ENCODE measurements at regions not wholly inside any gene's neighbourhood (a gene's known extent, or its start where the extent isn't known, plus 50 kb on each side); places are given as distances from the start of the nearest gene placed in this dataset.
"Not testable (repeated sequence)": the region's sequence is repeated elsewhere in the genome, so short reads cannot be mapped to it uniquely, and the experiment has no call there.

DNA sequence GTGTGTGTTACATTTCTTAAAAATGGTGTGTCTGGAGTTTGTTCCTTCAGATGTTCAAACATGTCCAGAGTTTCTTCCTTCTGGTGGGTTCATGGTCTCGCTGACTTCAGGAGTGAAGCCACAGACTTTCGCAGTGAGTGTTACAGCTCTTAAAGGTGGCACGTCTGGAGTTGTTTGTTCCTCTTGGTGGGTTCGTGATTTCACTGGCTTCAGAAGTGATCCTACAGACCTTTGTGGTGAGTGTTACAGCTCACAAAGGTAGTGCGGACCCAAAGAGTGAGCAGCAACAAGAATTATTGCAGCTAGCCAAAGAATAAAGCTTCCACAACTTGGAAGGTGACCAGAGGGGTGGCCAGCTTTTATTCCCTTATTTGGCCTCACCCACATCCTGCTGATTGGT lies 183.7 kb downstream of the COPRS start:
- DNase-seq, result not testable (repeated sequence)

DNA sequence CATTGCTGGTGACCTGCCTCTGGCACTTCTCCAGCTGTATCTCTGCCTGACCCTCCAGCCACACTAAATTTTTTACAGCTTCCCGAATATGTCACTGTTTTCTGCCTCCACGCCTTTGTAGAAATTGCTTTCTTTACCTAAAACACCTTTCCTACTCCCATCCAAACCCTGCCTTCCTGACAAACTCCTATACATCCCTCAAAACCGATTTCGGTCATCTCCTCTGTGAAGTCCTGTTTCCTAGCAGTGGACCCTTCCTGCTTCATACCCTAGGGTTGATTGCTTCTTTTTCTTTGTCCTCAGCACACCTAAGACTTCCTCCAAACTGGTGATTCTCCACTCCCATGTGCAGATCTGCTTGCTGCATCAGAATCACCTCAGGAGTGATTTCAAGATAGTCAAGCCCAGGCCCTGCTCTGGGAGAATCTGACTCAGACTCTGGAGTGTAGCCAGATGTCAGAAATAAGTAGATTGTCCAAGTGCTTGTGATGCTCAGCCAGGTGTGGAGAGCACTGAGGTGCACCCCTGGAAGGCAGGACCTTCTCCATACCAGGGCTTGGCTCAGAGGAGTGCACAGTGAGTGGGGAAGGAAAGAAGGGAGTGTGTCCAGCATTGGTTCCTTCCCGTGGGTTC lies 184.2 kb downstream of the COPRS start:
- DNase-seq, result no peak

DNA sequence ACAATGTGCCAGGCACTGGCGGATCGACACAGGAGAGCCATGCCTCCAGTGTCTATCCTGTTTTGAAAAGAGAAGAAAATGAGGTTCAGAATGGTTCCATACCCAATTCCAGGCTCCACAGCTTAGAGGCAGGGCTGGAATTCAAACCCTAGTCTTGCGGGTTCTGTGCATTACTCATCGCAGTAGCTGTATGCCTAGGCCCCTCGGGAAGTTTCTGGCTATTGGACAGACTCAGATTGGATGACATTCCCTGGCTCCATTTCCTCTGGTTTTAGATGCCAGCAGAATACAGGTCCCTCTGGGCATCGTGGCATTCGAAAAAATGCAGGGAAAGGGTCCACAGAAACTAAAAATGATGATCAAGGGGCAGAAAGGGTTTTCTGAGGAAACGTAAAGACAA lies 184.7 kb downstream of the COPRS start:
- DNase-seq, result no peak

DNA sequence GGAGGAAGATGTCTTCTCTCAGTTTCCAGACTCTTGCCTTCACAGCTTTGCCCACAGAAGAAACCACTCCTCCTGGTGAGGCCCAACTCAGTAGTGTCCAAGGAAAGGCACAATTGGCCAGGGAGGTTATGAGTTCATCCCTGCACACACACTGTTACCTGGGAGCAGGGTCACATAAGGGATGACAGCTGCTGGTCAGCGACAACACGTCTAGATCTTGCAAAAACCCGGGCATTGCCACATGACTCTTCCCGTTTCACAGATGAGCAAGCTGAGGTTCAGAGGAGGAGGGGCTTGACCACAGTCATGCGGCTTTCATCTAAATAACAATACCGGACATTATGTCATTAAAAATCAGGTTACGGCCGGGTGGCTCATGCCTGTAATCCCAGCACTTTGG lies 186.0 kb downstream of the COPRS start:
- no peak for DNase-seq

DNA sequence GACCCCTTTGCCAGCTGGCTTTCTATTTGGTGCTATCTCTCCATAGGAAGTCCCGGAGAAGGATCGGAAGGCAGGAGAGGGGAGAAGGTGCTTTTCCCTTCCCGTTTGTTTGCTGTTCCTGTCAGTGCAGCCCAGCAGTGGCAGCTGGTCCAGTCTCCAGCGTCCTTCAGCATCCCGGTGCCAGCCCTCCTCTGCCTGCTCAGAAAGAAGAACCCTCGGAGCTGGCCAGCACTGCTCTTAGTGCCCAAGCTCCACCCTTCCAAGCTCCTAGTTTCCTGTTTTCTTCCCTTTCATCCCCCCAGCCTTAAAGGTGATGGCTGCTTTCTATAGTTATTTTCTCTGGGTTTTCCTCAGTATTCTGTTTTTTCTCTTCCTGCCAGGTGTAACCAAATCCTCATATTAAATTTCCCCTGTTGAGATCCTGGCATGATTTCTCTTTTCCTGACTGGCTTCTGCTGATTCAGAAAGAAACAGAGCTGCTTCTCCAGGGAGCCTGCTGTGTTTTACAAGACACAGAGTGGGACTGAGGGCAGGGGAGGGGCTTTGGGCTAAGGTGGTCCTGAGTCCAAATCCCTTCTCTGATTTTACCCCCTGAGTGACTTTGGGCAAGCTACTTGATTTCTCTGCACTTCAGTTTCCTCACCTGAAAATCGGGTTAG lies 186.8 kb downstream of the COPRS start:
- no peak for DNase-seq

DNA sequence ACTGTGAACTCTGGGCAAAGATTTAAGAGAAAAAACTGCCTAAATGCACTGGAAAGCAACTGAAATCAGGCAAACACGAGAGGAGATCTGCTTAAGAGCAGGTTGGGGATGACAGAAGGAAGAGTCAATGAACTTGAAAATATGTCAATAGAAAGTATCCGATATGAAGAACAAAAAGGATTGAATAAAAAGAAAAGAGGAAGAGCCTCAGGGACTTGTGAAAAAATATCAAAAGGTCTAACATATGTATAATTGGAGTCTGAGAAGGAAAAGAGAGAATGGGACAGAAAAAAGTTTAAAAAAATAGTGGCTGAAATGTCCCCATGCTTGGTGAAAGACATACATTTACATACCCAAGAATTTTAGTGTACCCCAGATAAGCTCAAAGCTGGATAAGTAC lies 195.5 kb downstream of the COPRS start:
- DNase-seq, result no peak

DNA sequence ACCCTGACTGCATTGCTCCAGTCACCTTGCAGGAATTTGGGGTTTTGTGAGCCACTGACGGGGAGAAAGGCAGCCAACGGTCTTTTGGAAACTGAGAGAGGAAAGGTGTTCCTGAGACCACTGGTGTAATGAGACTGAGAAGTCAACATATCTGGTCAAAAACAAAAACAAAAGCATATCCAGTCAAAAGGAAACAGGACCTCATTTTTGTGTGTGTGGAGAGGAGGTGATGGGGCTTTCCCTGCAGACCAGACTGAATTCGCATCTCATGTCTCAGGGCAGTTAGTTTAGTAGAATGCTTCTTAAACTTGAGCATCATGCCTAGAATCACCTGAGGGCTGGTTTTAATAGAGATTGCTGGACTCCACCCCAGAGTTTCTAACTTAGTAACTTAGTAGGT lies 198.4 kb downstream of the COPRS start:
- DNase-seq, result no peak

DNA sequence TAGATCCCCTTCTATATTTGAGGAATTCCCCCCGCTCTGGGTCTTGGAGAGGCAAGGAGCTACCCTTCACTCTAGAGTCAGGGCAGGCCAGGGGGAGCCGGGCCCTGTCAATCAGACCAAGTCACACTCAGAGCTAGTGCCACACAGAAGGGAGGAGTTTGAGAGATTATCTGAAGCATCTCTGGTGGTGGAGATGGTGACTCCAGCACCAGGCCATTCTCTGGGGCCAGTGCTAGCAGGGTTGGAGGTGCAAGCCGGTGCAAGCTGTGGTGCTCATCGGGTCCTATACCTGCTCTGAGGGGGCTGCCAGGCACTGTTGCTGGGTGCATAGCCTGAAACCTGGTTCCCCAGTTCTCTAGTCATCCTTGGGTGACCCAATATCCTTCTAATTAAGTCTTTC lies 201.2 kb downstream of the COPRS start:
- no peak for DNase-seq

DNA sequence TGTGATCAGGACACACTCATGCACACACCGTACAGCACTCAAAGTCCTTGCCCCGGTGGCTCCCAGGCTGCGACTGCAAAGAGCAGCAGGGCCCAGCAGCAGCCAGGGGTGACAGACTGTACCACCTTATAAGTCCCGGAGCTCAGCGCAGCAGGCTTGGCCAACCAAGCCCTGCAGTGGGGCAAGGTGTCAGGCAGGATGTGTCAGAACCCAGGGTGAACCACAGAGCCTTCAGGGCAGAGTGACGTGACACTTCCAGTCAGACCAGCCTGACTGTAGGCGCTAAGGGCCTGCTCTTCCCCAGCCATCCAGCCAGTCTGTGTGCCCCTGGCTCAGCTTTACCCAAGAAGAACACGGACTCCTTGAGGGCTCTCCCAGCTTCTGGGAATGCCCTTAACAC lies 204.1 kb downstream of the COPRS start:
- no peak for DNase-seq

DNA sequence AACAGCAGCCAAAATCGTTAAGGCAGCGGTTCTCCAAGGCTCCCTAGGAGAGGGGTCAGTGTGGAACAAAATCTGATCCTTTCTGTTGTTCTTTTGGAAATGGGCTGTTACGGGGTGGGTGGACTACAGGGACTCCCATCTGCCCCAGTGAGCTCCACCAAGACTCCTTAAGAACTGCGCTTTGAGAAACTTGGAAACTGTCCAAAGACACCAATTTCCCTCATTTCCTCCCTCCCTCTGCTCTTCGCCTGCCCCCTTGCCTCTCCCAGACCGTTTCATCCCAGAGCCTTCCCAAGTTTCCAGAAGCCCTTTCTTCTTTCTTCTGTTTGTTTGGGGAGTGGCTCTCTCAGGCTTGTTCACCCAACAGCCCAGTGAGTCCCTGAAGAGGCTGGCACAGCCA lies 205.4 kb downstream of the COPRS start:
- DNase-seq, result no peak

DNA sequence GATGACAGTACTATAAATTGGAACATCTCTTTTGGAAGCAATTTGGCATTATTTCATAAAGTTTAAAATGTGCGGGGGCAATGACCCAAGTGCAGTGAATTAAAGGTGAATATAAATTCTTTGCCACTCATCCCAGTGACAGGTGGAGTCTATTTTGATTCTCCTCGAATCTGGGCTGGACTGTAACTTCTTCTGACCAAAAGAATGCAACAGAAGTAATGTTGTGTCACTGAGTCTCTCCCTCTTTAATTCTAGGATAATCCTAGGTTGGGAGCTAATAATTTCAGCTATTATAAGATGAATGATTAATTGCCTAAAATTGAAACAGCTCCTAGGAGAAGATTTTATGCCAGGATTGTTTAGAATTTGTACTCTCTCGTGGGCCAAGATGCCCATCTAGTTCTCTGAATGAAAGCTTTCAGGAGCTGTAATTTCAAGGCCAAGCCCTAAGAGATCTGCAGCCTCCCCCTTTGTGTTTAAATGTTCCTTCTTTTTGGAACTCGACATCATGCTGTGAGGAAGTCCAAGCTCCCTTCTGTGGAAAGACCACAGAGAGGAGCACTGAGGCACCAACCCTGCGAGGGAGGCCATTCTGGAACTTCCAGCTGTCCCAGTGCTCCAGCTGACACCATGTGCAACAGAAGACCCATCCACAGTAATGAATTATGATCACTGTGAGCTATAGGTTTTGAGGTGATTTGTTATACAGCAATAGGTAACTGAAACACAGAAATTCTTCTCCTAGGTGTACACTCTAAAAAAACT lies 208.1 kb downstream of the COPRS start:
- no peak for DNase-seq

DNA sequence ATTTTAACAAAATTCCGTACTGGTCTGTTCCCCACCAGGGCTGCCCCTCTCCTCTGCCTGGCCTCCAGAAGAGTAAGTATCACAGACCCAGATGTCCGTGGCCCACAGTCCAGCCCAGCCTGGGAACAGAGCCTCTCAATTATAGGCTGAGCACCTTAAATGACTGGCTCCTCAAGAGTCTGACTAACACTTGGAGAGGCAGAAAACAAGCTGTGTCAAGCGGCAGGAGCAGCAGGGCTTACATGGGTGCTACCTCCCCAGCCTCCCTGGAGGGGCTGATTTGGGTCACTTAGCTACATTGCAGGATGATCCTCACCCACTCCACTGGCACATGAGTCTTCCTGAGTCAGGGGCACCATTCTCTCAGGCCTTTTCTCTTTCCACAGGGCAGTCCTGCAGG lies 209.7 kb downstream of the COPRS start:
- DNase-seq, result no peak

DNA sequence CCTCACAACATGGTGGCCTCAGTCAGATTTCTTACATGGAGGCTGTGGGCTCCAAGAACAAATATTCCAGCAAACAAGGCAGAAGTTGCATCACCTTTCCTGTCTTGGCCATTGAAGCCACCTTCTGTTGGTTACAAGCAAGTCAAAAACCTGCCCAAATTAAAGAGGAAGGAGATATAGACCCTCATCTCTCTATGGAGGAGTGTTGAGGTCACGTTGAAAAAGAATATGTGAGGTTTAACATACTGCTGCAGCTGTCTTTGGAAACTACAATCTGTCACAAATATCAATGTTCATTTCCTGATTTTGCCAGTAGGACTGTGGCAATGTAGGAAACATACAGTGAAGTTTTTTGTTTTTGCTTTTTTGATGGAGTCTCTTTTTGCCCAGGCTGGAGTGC lies 211.4 kb downstream of the COPRS start:
- peak; percentile 7 for DNase-seq

DNA sequence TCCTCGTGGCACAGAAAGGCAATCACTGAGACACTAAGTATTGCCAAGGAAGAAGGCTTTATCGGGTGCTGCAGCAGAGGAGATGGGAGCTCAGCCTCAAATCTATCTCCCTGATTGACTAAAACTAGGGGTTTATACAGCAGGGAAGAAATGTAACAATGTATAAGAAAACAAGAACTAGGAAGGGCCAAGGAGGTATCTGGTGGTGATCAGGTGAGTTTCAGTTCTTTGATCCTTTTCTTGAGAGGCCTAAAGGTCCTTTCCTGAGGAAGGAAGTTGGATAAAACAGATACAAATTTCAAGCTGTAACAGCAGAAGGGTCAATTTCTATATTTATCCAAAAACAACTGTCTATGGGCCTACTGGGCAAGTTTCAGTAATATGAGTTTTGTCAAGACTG lies 212.4 kb downstream of the COPRS start:
- DNase-seq, result no peak

DNA sequence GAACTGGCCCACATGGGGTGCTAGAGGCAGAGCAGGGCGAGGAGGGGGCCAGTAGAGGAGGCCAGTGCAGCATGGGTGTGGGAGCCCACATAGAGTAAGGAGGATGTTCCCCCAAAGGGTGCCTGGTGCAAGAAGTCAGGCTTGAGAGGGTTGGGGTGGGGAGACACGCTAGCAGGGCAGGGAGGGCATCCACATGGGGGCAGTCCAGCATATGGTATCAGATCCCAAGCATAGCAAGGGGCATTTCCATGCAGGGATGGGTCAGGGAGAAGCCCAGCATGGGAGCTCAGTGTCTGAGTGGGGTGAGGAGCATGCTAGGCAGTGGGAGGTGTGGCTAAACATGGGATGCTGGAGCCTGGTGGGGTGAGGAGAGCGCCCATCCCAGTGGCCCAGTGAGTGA lies 213.7 kb downstream of the COPRS start:
- no peak for DNase-seq

DNA sequence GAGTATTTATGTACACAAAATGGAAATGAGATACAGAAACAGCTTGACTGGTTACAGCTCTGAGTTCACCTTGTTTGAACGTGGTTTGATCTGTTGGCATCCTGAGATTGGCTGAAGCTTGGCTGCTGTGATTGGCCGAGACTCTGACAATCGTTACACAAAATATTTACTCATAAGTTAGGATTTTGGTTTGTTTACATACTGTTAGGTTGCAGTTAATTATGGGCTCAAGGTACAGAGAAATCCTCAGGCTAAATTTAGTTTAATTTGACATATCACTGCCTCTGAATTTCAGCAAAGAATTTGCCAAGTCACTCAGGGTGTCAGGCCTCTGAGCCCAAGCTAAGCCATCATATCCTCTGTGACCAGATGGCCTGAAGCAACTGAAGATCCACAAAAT lies 227.3 kb downstream of the COPRS start:
- no peak for DNase-seq

DNA sequence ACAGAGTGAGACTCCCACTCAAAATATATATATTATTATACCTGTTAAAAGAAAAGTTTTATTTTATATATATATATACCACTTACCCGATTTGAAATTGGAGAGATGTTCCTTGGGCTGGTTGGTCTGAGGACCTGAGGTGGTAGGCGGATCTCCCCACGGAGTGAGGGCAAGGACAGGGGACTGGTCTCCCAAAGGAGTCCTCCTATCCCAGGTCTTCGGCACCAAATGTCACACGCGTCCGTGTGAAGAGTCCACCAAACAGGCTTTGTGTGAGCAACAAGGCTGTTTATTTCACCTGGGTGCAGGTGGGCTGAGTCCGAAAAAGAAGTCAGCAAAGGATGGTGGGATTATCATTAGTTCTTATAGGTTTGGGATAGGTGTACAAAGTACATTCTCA lies 228.2 kb downstream of the COPRS start:
- DNase-seq, result not testable (repeated sequence)

DNA sequence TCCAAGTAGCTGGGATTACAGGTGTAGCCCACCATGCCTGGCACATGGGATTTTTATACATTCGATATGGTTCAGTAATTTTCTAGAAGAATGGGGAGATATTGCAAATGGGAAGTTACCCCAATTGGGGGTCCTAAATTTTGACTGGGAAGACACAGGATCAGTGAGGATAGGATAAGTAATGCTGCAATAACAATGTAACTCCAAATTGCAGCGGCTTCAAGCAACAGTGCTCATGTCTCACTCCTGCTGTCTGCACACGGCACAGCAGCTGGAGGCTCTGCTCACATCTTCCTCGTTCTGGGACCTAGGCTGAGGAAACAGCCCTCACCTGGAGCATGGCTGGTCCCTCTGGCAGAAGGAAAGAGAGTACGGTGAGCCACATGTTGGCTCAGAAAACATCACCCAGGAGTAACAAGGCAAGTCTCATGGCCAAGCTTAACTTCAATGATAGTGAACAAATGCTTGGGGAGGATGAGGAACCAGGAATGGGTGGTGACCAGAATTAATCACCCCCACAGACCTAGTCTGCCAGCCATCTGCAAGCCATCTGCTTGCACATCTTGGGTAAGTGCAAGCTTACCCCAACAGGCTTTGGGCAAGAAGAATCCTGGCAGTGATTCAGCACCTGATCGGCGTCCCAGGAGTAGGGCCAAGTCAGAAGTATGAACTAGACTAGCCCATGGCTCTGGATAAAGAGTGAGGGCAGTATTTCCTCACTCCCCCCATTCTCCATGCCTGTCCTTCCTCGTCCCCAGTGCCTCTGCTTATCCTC lies 229.2 kb downstream of the COPRS start:
- no peak for DNase-seq

DNA sequence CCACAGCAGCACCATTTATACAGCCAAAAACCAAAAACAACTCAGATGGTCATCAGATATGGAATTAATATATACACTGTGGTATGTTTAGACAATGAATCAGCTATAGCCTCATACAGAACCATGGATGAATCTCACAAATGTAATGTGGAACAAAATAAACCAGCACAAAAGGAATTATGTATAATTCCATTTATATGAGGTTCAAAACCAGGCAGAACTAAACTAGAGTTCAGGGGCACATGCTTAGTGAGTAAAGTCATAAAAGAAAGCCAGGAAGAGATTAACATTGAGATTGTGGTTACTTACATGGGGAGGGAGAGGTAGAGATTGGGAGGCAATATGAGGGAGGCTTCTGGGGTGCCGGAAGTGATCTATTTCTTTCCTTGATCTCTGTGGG lies 231.1 kb downstream of the COPRS start:
- no peak for DNase-seq

DNA sequence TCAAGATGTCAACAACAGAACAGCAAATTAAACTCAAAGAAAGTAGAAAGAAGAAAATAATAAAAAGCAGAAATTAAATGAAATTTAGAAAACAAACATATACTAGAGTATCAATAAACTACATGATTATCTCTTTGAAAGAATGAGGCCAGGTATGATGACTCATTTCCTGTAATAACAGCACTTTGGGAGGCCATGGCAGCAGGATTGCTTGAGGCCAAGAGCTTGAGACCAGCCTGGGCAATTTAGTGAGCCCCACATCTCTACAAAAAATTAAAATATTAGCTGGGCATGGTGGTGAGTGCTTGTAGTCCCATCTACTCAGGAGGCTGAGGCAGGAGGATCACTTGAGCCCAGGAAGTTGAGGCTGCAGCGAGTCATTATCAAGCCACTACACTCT lies 232.5 kb downstream of the RAB11FIP4 start:
- DNase-seq, result no peak

DNA sequence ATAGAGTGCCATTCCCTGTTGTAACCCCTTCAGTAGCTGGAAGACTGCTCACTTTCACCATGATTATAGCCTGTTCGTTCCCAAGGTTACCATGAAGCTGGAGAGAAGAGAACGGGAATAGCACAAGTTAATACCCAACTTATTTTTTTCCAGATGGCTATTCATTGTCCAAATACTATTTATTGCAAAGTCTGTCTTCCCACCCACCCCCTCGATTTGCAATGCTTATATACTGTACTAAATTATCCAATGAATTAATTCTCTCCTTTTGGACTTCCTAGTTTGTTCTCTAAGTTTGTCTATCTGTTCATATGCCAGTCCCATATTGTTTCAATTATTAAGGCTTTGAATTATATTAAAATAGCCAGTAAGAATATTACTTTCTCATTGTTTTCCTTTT lies 231.0 kb downstream of the RAB11FIP4 start:
- no peak for DNase-seq

DNA sequence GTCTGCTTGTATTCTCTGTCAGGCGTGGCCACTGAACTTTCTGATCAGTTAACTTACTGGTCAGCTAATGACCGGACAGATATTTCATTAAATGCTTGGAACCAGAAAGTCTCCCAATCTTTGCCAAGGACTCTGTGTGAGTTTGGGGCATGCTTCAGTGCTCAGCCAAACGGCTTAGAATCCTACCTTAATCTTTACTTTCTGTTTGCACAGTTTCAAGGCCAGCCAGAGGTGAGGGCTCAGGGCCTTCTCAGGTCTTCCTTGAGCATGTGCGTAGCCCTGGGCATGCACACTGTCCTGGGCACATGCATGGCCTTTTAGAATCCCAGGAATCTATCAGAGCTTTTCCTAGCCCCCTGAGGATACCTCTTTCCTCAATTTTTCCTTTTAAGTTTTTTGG lies 230.1 kb downstream of the RAB11FIP4 start:
- no peak for DNase-seq

DNA sequence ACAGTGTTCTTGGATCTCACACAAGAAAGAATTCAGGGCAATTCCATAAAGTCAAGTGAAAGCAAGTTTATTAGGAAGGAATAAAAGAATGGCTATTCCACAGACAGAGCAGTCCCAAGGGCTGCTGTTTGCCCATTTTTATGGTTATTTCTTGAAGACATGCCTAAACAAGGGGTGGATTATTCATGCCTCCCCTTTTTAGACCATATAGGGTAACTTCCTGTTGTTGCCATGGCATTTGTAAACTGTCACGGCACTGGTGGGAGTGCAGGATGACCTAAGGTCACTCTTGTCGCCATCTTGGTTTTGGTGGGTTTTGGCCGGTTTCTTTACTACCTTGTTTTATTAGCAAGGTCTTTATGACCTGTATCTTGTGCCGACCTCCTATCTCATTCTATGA lies 219.6 kb downstream of the RAB11FIP4 start:
- DNase-seq, result not testable (repeated sequence)

Data from hematopoietic multipotent progenitor cell treated with erythropoietin and hydrocortisone succinate and interleukin-3 and kit ligand, for 6 days (in vitro differentiated cells).